Liver (tissue), 8 donors: ENCODE measurements at regions not wholly inside any gene's neighbourhood (a gene's known extent, or its start where the extent isn't known, plus 50 kb on each side); places are given as distances from the start of the nearest gene placed in this dataset.

ENCODE experiments used
- DNase-seq: peaks from one replicate; pipeline ENCODE4 v3.0.0-alpha.2; 2017; ENCODE audit warnings: low spot score
- H3K27ac ChIP-seq, 2 donors: one replicate each; pipeline ENCODE4 v1.7.0; 2013; ENCODE audit warnings: inconsistent platforms in 2 of 2, low read length in 2 of 2, control low read depth in 1 of 2, low read depth in 1 of 2, mild to moderate bottlenecking in 1 of 2
- H3K27me3 ChIP-seq, 4 donors: one replicate each; pipeline versions ENCODE4 v1.6.1 to v1.7.0; 2013; ENCODE audit warnings: low read length in 3 of 4, inconsistent platforms in 1 of 4, mild to moderate bottlenecking in 1 of 4, moderate library complexity in 1 of 4; ENCODE audit not compliant: control insufficient read depth in 4 of 4, insufficient read depth in 4 of 4
- H3K36me3 ChIP-seq, 4 donors: one replicate each; pipeline versions ENCODE4 v1.6.1 to v1.7.0; 2013; ENCODE audit warnings: low read length in 3 of 4, mild to moderate bottlenecking in 3 of 4, low read depth in 1 of 4, moderate library complexity in 1 of 4; ENCODE audit not compliant: control insufficient read depth in 4 of 4, insufficient read depth in 3 of 4
- H3K4me1 ChIP-seq, 4 donors: one replicate each; pipeline versions ENCODE4 v1.6.1 to v1.7.0; 2013; ENCODE audit warnings: low read length in 3 of 4, mild to moderate bottlenecking in 3 of 4, moderate library complexity in 1 of 4; ENCODE audit not compliant: control insufficient read depth in 4 of 4, insufficient read depth in 4 of 4
- H3K4me3 ChIP-seq, 3 donors: one replicate each; pipeline versions ENCODE4 v1.6.1 to v1.7.0; 2013; ENCODE audit warnings: low read length in 3 of 3, control low read depth in 1 of 3, low read depth in 1 of 3, mild to moderate bottlenecking in 1 of 3
- H3K9ac ChIP-seq, 2 donors: one replicate each; pipeline ENCODE4 v1.7.0; 2013; ENCODE audit warnings: low read length in 2 of 2, mild to moderate bottlenecking in 2 of 2, moderate library complexity in 2 of 2, control low read depth in 1 of 2, low read depth in 1 of 2
- H3K9me3 ChIP-seq, 4 donors: one replicate each; pipeline versions ENCODE4 v1.6.1 to v1.7.0; 2013; ENCODE audit warnings: low read length in 3 of 4; ENCODE audit not compliant: control insufficient read depth in 4 of 4
- EGR1 ChIP-seq, 2 donors: IDR thresholded peaks; 2 replicates each; pipeline ENCODE4 v1.6.1; 2016 to 2018; ENCODE audit warnings: antibody characterized with exemption in 2 of 2, low read depth in 2 of 2
- FOXA1 ChIP-seq: IDR thresholded peaks from 2 replicates; pipeline ENCODE4 v1.6.1; 2016; ENCODE audit warnings: antibody characterized with exemption
- FOXA2 ChIP-seq: IDR thresholded peaks from 2 replicates; pipeline ENCODE4 v1.6.1; 2016; ENCODE audit warnings: antibody characterized with exemption
- GABPA ChIP-seq, 2 donors: IDR thresholded peaks in 1 of 2; conservative IDR thresholded peaks in 1 of 2; 2 replicates each; pipeline ENCODE4 v1.6.1; 2016; ENCODE audit warnings: antibody characterized with exemption in 2 of 2, mild to moderate bottlenecking in 1 of 2, moderate library complexity in 1 of 2
- HNF4A ChIP-seq, 2 donors: conservative IDR thresholded peaks; 2 replicates each; pipeline ENCODE4 v1.6.1; 2016; ENCODE audit warnings: antibody characterized with exemption in 2 of 2, mild to moderate bottlenecking in 2 of 2
- HNF4G ChIP-seq: IDR thresholded peaks from 2 replicates; pipeline ENCODE4 v1.6.1; 2016; ENCODE audit warnings: antibody characterized with exemption
- JUND ChIP-seq, 2 donors: IDR thresholded peaks; 2 replicates each; pipeline ENCODE4 v1.6.1; 2016; ENCODE audit warnings: antibody characterized with exemption in 2 of 2
- NR2F2 ChIP-seq: IDR thresholded peaks from 2 replicates; pipeline ENCODE4 v1.6.1; 2016; ENCODE audit warnings: antibody characterized with exemption
- RAD21 ChIP-seq, 2 donors: IDR thresholded peaks; 2 replicates each; pipeline ENCODE4 v1.6.1; 2016; ENCODE audit warnings: antibody characterized with exemption in 2 of 2, mild to moderate bottlenecking in 2 of 2
- RXRA ChIP-seq, 2 donors: IDR thresholded peaks; 2 replicates each; pipeline ENCODE4 v1.6.1; 2017 to 2018; ENCODE audit warnings: antibody characterized with exemption in 2 of 2, mild to moderate bottlenecking in 1 of 2
- SP1 ChIP-seq: IDR thresholded peaks from 2 replicates; pipeline ENCODE4 v1.6.1; 2018; ENCODE audit warnings: antibody characterized with exemption, mild to moderate bottlenecking
- TAF1 ChIP-seq: conservative IDR thresholded peaks from 2 replicates; pipeline ENCODE4 v1.6.1; 2016; ENCODE audit warnings: antibody characterized with exemption, mild to moderate bottlenecking
- YY1 ChIP-seq: IDR thresholded peaks from 2 replicates; pipeline ENCODE4 v1.6.1; 2016; ENCODE audit warnings: antibody characterized with exemption, mild to moderate bottlenecking
- WGBS: extraction: QIAGEN DNeasy Blood & Tissue Kit; methylation state at CpG from one replicate; pipeline ENCODE4 v1.1.7; 2013; 5-methylcytosine and 5-hydroxymethylcytosine counted together
- TF ChIP-seq, protein P1 (sequence below): IDR thresholded peaks from 2 replicates; pipeline ENCODE4 v1.6.1; 2016; ENCODE audit warnings: antibody characterized with exemption, mild to moderate bottlenecking
- TF ChIP-seq, protein P2 (sequence below): IDR thresholded peaks from 2 replicates; pipeline ENCODE4 v1.6.1; 2016; ENCODE audit warnings: antibody characterized with exemption
- TF ChIP-seq, protein P3 (sequence below): IDR thresholded peaks from 2 replicates; pipeline ENCODE4 v1.6.1; 2016; ENCODE audit warnings: antibody characterized with exemption
- TF ChIP-seq, protein P4 (sequence below): fragments of 150-350 bp; IDR thresholded peaks from 2 replicates; pipeline ENCODE4 v1.5.1; 2017; ENCODE audit warnings: improper control_type of control experiment, low read depth, low read length; ENCODE audit not compliant: missing input control
- TF ChIP-seq, protein P5 (sequence below): IDR thresholded peaks from 2 replicates; pipeline ENCODE4 v1.6.1; 2016; ENCODE audit warnings: antibody characterized with exemption
- donor health status: healthy.
- donor health status: healthy.
- donor health status: healthy.
- donor health status: healthy.
- donor health status: healthy.

DNA sequence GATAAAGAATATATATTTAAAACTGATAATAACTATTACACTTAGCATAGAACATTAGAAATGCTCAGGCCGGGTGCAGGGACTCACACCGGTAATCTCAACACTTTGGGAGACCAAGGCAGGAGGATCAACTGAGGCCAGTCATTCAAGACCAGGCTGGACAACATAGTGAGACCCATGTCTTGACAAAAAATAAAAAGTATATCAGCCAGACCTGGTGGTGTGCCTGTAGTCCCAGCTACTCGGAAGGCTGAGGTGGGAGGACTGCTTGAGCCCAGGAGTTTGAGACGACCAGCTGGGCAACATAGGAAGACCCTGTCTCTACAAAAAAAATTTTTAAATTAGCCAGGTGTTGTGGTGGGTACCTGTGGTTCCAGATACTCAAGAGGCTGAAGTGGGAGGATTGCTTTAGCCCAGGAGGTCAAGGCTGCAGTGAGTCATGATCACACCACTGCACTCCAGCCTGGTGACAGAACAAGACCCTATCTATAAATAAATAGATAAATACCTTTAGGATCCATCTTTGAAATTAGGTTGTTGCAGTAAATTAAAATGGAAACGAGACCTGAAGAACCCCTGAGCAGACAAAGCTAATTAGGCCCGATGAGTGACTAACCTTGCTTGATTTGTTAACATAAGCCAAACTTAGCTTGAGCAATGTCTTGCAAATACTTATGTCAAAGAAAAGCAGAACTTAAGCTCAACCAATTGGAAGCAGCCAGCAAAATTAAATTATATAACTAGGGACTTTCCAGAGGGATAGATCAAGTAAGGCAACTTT is 75.8 kb upstream of the E2F3 start:
- Histone ChIP-seq H3K36me3 (no peaks in the 10 kb centered on the region), H3K9me3 (no peaks in the 10 kb centered on the region), H3K27ac (no peak overlapping the region), H3K27me3 (no peaks in the 10 kb centered on the region), H3K4me1 (no peaks in the 10 kb centered on the region), H3K9ac (no peak overlapping the region), H3K4me3 (no peak overlapping the region)
- WGBS: 84% methylated on average over 6 of the region's 6 CpGs
- TF ChIP-seq NR2F2 (no peak), RAD21 (IDR thresholded peaks at IDR 0.05) (no peak), HNF4G (no peak), GABPA (IDR thresholded peaks at IDR 0.05 in 1 of 2, conservative IDR thresholded peaks at IDR 0.05 in 1 of 2) (no peak), HNF4A (conservative IDR thresholded peaks at IDR 0.05) (no peak), TAF1 (no peak), FOXA1 (no peak), YY1 (no peak), FOXA2 (no peak), SP1 (no peak), JUND (IDR thresholded peaks at IDR 0.05) (no peak), RXRA (IDR thresholded peaks at IDR 0.05) (no peak), EGR1 (IDR thresholded peaks at IDR 0.05; ENCODE audit: low read depth in 2 of 2) (no peak)
- TF ChIP-seq, protein P1, sequence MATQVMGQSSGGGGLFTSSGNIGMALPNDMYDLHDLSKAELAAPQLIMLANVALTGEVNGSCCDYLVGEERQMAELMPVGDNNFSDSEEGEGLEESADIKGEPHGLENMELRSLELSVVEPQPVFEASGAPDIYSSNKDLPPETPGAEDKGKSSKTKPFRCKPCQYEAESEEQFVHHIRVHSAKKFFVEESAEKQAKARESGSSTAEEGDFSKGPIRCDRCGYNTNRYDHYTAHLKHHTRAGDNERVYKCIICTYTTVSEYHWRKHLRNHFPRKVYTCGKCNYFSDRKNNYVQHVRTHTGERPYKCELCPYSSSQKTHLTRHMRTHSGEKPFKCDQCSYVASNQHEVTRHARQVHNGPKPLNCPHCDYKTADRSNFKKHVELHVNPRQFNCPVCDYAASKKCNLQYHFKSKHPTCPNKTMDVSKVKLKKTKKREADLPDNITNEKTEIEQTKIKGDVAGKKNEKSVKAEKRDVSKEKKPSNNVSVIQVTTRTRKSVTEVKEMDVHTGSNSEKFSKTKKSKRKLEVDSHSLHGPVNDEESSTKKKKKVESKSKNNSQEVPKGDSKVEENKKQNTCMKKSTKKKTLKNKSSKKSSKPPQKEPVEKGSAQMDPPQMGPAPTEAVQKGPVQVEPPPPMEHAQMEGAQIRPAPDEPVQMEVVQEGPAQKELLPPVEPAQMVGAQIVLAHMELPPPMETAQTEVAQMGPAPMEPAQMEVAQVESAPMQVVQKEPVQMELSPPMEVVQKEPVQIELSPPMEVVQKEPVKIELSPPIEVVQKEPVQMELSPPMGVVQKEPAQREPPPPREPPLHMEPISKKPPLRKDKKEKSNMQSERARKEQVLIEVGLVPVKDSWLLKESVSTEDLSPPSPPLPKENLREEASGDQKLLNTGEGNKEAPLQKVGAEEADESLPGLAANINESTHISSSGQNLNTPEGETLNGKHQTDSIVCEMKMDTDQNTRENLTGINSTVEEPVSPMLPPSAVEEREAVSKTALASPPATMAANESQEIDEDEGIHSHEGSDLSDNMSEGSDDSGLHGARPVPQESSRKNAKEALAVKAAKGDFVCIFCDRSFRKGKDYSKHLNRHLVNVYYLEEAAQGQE: no peak
- TF ChIP-seq, protein P2, sequence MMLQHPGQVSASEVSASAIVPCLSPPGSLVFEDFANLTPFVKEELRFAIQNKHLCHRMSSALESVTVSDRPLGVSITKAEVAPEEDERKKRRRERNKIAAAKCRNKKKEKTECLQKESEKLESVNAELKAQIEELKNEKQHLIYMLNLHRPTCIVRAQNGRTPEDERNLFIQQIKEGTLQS: no peak
- TF ChIP-seq, protein P3, sequence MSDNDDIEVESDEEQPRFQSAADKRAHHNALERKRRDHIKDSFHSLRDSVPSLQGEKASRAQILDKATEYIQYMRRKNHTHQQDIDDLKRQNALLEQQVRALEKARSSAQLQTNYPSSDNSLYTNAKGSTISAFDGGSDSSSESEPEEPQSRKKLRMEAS: no peak
- TF ChIP-seq, protein P4, sequence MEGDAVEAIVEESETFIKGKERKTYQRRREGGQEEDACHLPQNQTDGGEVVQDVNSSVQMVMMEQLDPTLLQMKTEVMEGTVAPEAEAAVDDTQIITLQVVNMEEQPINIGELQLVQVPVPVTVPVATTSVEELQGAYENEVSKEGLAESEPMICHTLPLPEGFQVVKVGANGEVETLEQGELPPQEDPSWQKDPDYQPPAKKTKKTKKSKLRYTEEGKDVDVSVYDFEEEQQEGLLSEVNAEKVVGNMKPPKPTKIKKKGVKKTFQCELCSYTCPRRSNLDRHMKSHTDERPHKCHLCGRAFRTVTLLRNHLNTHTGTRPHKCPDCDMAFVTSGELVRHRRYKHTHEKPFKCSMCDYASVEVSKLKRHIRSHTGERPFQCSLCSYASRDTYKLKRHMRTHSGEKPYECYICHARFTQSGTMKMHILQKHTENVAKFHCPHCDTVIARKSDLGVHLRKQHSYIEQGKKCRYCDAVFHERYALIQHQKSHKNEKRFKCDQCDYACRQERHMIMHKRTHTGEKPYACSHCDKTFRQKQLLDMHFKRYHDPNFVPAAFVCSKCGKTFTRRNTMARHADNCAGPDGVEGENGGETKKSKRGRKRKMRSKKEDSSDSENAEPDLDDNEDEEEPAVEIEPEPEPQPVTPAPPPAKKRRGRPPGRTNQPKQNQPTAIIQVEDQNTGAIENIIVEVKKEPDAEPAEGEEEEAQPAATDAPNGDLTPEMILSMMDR: no peak
- TF ChIP-seq, protein P5, sequence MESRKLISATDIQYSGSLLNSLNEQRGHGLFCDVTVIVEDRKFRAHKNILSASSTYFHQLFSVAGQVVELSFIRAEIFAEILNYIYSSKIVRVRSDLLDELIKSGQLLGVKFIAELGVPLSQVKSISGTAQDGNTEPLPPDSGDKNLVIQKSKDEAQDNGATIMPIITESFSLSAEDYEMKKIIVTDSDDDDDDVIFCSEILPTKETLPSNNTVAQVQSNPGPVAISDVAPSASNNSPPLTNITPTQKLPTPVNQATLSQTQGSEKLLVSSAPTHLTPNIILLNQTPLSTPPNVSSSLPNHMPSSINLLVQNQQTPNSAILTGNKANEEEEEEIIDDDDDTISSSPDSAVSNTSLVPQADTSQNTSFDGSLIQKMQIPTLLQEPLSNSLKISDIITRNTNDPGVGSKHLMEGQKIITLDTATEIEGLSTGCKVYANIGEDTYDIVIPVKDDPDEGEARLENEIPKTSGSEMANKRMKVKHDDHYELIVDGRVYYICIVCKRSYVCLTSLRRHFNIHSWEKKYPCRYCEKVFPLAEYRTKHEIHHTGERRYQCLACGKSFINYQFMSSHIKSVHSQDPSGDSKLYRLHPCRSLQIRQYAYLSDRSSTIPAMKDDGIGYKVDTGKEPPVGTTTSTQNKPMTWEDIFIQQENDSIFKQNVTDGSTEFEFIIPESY: no peak
- DNase-seq: no peak
